Astrocyte (in vitro differentiated cells and primary cell): ENCODE measurements at regions not wholly inside any gene's neighbourhood (a gene's known extent, or its start where the extent isn't known, plus 50 kb on each side); places are given as distances from the start of the nearest gene placed in this dataset.

Experiments
- EZH2 ChIP-seq: IDR thresholded peaks from 2 replicates; pipeline ENCODE4 v1.6.1; 2012; ENCODE audit warnings: mild to moderate bottlenecking, low read length, inconsistent platforms; ENCODE audit not compliant: insufficient read depth
- TF ChIP-seq, protein P1 (sequence below): IDR thresholded peaks from 2 replicates; pipeline ENCODE4 v1.5.1; 2011; ENCODE audit warnings: low read depth, mild to moderate bottlenecking, inconsistent platforms, low read length, moderate library complexity; ENCODE audit not compliant: insufficient read depth

DNA sequence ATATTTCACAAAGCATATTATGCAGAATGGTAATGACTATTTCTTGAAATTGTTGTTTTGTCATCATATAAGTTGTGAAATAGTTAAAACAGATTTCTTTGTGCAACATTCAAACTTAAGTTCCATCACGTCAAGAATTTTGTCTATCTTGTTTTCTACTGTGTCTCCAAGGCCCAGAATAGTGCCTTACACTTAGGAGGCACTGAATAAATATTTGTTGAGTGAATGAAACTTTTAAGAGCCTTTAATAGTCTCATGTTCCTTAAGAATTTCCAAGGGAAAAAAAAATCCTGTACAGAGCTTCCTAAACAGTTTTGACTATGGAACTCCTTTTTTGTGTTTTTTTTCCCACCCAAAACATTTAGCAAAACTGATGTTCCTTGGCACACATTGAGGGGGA, 50.8 kb upstream of the TNFSF18 start:
- TF ChIP-seq, protein P1, sequence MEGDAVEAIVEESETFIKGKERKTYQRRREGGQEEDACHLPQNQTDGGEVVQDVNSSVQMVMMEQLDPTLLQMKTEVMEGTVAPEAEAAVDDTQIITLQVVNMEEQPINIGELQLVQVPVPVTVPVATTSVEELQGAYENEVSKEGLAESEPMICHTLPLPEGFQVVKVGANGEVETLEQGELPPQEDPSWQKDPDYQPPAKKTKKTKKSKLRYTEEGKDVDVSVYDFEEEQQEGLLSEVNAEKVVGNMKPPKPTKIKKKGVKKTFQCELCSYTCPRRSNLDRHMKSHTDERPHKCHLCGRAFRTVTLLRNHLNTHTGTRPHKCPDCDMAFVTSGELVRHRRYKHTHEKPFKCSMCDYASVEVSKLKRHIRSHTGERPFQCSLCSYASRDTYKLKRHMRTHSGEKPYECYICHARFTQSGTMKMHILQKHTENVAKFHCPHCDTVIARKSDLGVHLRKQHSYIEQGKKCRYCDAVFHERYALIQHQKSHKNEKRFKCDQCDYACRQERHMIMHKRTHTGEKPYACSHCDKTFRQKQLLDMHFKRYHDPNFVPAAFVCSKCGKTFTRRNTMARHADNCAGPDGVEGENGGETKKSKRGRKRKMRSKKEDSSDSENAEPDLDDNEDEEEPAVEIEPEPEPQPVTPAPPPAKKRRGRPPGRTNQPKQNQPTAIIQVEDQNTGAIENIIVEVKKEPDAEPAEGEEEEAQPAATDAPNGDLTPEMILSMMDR: no peak
- TF ChIP-seq EZH2: no peak
